ENCODE measurements at regions not wholly inside any gene's neighbourhood (a gene's known extent, or its start where the extent isn't known, plus 50 kb on each side); places are given as distances from the start of the nearest gene placed in this dataset.

- no peaks in the 10 kb centered on the region for H3K36me3 ChIP-seq (ENCODE audit: control insufficient read depth in 2 of 2, insufficient read depth in 2 of 2, low read length in 2 of 2)
Measured at GRCh38 chrX:42102586-42103282, 179.4 kb upstream of the CASK start.

GRCh38 chrX:42098900-42099299 is 175.5 kb upstream of the CASK start:
- Histone ChIP-seq H3K36me3 (ENCODE audit: control insufficient read depth in 2 of 2, insufficient read depth in 2 of 2, low read length in 2 of 2) (no peaks in the 10 kb centered on the region), H3K27me3 (ENCODE audit: control insufficient read depth in 2 of 2, insufficient read depth in 2 of 2, low read length in 2 of 2) (peaks cover 4 to 5% of the 10 kb centered on the region in 2 donors), H3K9ac (ENCODE audit: low read depth in 1 of 2, low read length in 2 of 2) (no peak overlapping the region), H3K27ac (ENCODE audit: low read depth in 2 of 2, low read length in 2 of 2) (no peak overlapping the region), H3K4me1 (ENCODE audit: control insufficient read depth in 2 of 2, insufficient read depth in 2 of 2, low read length in 2 of 2) (no peaks in the 10 kb centered on the region), H3K4me3 (ENCODE audit: low read length in 2 of 2) (no peak overlapping the region), H3K9me3 (ENCODE audit: control insufficient read depth in 2 of 2, low read length in 2 of 2) (no peaks in the 10 kb centered on the region)

More at GRCh38 chrX:42102586-42103282, 179.4 kb upstream of the CASK start:
- Histone ChIP-seq H3K4me1 (ENCODE audit: control insufficient read depth in 2 of 2, insufficient read depth in 2 of 2, low read length in 2 of 2) (peaks cover 0 to 2% of the 10 kb centered on the region in 2 donors), H3K4me3 (ENCODE audit: low read length in 2 of 2) (no peak overlapping the region), H3K9ac (ENCODE audit: low read depth in 1 of 2, low read length in 2 of 2) (no peak overlapping the region), H3K9me3 (ENCODE audit: control insufficient read depth in 2 of 2, low read length in 2 of 2) (no peaks in the 10 kb centered on the region), H3K27ac (ENCODE audit: low read depth in 2 of 2, low read length in 2 of 2) (no peak overlapping the region), H3K27me3 (ENCODE audit: control insufficient read depth in 2 of 2, insufficient read depth in 2 of 2, low read length in 2 of 2) (peaks cover 0 to 5% of the 10 kb centered on the region in 2 donors)

GRCh38 chrX:42097486-42097885 is 174.1 kb upstream of the CASK start:
- Histone ChIP-seq H3K27ac (ENCODE audit: low read depth in 2 of 2, low read length in 2 of 2) (no peak overlapping the region), H3K9ac (ENCODE audit: low read depth in 1 of 2, low read length in 2 of 2) (no peak overlapping the region), H3K9me3 (ENCODE audit: control insufficient read depth in 2 of 2, low read length in 2 of 2) (no peaks in the 10 kb centered on the region), H3K4me1 (ENCODE audit: control insufficient read depth in 2 of 2, insufficient read depth in 2 of 2, low read length in 2 of 2) (no peaks in the 10 kb centered on the region), H3K36me3 (ENCODE audit: control insufficient read depth in 2 of 2, insufficient read depth in 2 of 2, low read length in 2 of 2) (no peaks in the 10 kb centered on the region), H3K27me3 (ENCODE audit: control insufficient read depth in 2 of 2, insufficient read depth in 2 of 2, low read length in 2 of 2) (peaks cover 4 to 5% of the 10 kb centered on the region in 2 donors), H3K4me3 (ENCODE audit: low read length in 2 of 2) (no peak overlapping the region)

- H3K27ac ChIP-seq (ENCODE audit: low read depth in 2 of 2, low read length in 2 of 2) = no peak overlapping the region
- no peaks in the 10 kb centered on the region for H3K36me3 ChIP-seq (ENCODE audit: control insufficient read depth in 2 of 2, insufficient read depth in 2 of 2, low read length in 2 of 2)
- H3K9me3 ChIP-seq (ENCODE audit: control insufficient read depth in 2 of 2, low read length in 2 of 2) = no peaks in the 10 kb centered on the region
- H3K9ac ChIP-seq (ENCODE audit: low read depth in 1 of 2, low read length in 2 of 2) = no peak overlapping the region
- H3K27me3 ChIP-seq (ENCODE audit: control insufficient read depth in 2 of 2, insufficient read depth in 2 of 2, low read length in 2 of 2) = peaks cover 3 to 4% of the 10 kb centered on the region in 2 donors
- H3K4me3 ChIP-seq (ENCODE audit: low read length in 2 of 2) = no peak overlapping the region
- no peaks in the 10 kb centered on the region for H3K4me1 ChIP-seq (ENCODE audit: control insufficient read depth in 2 of 2, insufficient read depth in 2 of 2, low read length in 2 of 2)
Measured at GRCh38 chrX:42096265-42096920, 173.0 kb upstream of the CASK start.

- no peaks in the 10 kb centered on the region for H3K4me1 ChIP-seq (ENCODE audit: control insufficient read depth in 2 of 2, insufficient read depth in 2 of 2, low read length in 2 of 2)
- peaks cover 3 to 4% of the 10 kb centered on the region in 2 donors for H3K27me3 ChIP-seq (ENCODE audit: control insufficient read depth in 2 of 2, insufficient read depth in 2 of 2, low read length in 2 of 2)
- H3K4me3 ChIP-seq (ENCODE audit: low read length in 2 of 2) = no peak overlapping the region
- peak overlapping the region in 1 of 2 donors; percentile 13 for H3K27ac ChIP-seq (ENCODE audit: low read depth in 2 of 2, low read length in 2 of 2)
- no peaks in the 10 kb centered on the region for H3K9me3 ChIP-seq (ENCODE audit: control insufficient read depth in 2 of 2, low read length in 2 of 2)
- no peak overlapping the region for H3K9ac ChIP-seq (ENCODE audit: low read depth in 1 of 2, low read length in 2 of 2)
- no peaks in the 10 kb centered on the region for H3K36me3 ChIP-seq (ENCODE audit: control insufficient read depth in 2 of 2, insufficient read depth in 2 of 2, low read length in 2 of 2)
Measured at GRCh38 chrX:42094218-42094617, 170.9 kb upstream of the CASK start.

DNA sequence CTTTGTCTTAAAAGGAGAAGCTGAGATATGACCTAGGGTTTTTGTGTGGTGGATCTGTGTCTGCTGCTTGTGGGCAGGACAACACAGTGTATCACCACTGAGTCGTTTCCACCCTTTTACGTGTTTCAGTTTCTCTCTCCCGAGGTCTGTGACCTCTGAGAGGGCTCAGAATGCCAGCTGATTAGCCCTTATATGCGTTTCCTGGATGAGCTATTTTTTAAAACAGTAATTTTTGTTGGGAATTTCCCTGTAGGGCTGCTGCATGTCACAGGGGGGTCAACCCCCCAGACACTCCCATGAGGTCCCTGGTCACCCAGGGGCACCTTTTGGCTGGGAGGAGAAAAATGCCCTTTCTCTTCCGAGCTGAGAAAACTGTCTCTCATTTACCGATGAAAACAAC is 170.4 kb upstream of the CASK start:
- Histone ChIP-seq H3K9ac (ENCODE audit: low read depth in 1 of 2, low read length in 2 of 2) (no peak overlapping the region), H3K9me3 (ENCODE audit: control insufficient read depth in 2 of 2, low read length in 2 of 2) (no peaks in the 10 kb centered on the region), H3K4me3 (ENCODE audit: low read length in 2 of 2) (no peak overlapping the region), H3K4me1 (ENCODE audit: control insufficient read depth in 2 of 2, insufficient read depth in 2 of 2, low read length in 2 of 2) (no peaks in the 10 kb centered on the region), H3K27ac (ENCODE audit: low read depth in 2 of 2, low read length in 2 of 2) (peak overlapping the region in 1 of 2 donors; percentile 13), H3K36me3 (ENCODE audit: control insufficient read depth in 2 of 2, insufficient read depth in 2 of 2, low read length in 2 of 2) (no peaks in the 10 kb centered on the region), H3K27me3 (ENCODE audit: control insufficient read depth in 2 of 2, insufficient read depth in 2 of 2, low read length in 2 of 2) (peaks cover 3 to 4% of the 10 kb centered on the region in 2 donors)

- no peaks in the 10 kb centered on the region for H3K27me3 ChIP-seq (ENCODE audit: control insufficient read depth in 2 of 2, insufficient read depth in 2 of 2, low read length in 2 of 2)
- no peaks in the 10 kb centered on the region for H3K4me1 ChIP-seq (ENCODE audit: control insufficient read depth in 2 of 2, insufficient read depth in 2 of 2, low read length in 2 of 2)
- H3K27ac ChIP-seq (ENCODE audit: low read depth in 2 of 2, low read length in 2 of 2) = no peak overlapping the region
- no peak overlapping the region for H3K9ac ChIP-seq (ENCODE audit: low read depth in 1 of 2, low read length in 2 of 2)
- no peaks in the 10 kb centered on the region for H3K36me3 ChIP-seq (ENCODE audit: control insufficient read depth in 2 of 2, insufficient read depth in 2 of 2, low read length in 2 of 2)
- H3K4me3 ChIP-seq (ENCODE audit: low read length in 2 of 2) = no peak overlapping the region
- no peaks in the 10 kb centered on the region for H3K9me3 ChIP-seq (ENCODE audit: control insufficient read depth in 2 of 2, low read length in 2 of 2)
Measured at GRCh38 chrX:42090395-42090794, 167.0 kb upstream of the CASK start.

- Histone ChIP-seq H3K4me3 (ENCODE audit: low read length in 2 of 2) (no peak overlapping the region), H3K27me3 (ENCODE audit: control insufficient read depth in 2 of 2, insufficient read depth in 2 of 2, low read length in 2 of 2) (no peaks in the 10 kb centered on the region), H3K9me3 (ENCODE audit: control insufficient read depth in 2 of 2, low read length in 2 of 2) (no peaks in the 10 kb centered on the region), H3K36me3 (ENCODE audit: control insufficient read depth in 2 of 2, insufficient read depth in 2 of 2, low read length in 2 of 2) (no peaks in the 10 kb centered on the region), H3K4me1 (ENCODE audit: control insufficient read depth in 2 of 2, insufficient read depth in 2 of 2, low read length in 2 of 2) (no peaks in the 10 kb centered on the region), H3K27ac (ENCODE audit: low read depth in 2 of 2, low read length in 2 of 2) (no peak overlapping the region), H3K9ac (ENCODE audit: low read depth in 1 of 2, low read length in 2 of 2) (no peak overlapping the region)
Measured at GRCh38 chrX:42089031-42089430, 165.7 kb upstream of the CASK start.

DNA sequence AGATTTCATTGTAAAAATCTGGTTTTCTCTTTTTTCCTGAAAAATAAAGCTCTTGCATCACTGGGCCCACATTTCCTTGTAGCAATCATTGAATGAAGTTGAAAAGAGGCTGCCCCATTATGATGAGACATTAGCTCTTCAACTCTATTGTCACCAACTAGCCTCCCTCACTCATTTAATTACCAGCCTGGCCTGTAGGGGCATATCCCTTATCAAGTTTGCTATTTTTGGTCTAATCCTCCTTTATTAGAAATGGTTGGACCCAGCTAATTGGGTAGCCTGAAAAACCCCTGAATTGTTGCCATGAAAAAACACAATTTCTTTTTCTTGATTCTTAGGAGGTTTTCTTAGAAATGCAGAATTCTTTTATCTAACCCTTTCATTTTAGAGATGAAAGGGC is 164.6 kb upstream of the CASK start:
- Histone ChIP-seq H3K9me3 (ENCODE audit: control insufficient read depth in 2 of 2, low read length in 2 of 2) (no peaks in the 10 kb centered on the region), H3K36me3 (ENCODE audit: control insufficient read depth in 2 of 2, insufficient read depth in 2 of 2, low read length in 2 of 2) (no peaks in the 10 kb centered on the region), H3K4me3 (ENCODE audit: low read length in 2 of 2) (no peak overlapping the region), H3K4me1 (ENCODE audit: control insufficient read depth in 2 of 2, insufficient read depth in 2 of 2, low read length in 2 of 2) (no peaks in the 10 kb centered on the region), H3K27me3 (ENCODE audit: control insufficient read depth in 2 of 2, insufficient read depth in 2 of 2, low read length in 2 of 2) (no peaks in the 10 kb centered on the region), H3K9ac (ENCODE audit: low read depth in 1 of 2, low read length in 2 of 2) (no peak overlapping the region), H3K27ac (ENCODE audit: low read depth in 2 of 2, low read length in 2 of 2) (no peak overlapping the region)

DNA sequence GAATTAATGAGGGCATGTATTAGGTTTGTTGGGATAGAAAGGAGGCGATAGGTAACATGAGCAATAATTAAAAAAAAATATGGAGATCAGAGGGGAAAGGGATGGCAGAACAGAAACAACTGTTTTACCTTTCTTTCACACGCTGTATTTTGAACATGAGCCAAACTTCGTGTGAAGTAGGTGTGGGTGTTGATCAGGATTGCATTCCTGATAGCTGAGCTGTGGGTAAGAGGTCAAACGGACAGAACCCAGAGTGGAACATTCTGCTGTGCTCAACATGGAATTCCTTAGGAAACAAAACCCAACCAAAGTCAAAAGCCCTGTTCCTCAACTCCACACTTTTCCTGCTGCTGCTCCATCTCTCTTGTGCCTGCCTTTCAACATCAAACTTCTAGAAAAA is 162.5 kb upstream of the CASK start:
- H3K4me1 ChIP-seq (ENCODE audit: control insufficient read depth in 2 of 2, insufficient read depth in 2 of 2, low read length in 2 of 2) = no peaks in the 10 kb centered on the region
- H3K4me3 ChIP-seq (ENCODE audit: low read length in 2 of 2) = no peak overlapping the region
- H3K9ac ChIP-seq (ENCODE audit: low read depth in 1 of 2, low read length in 2 of 2) = no peak overlapping the region
- H3K27ac ChIP-seq (ENCODE audit: low read depth in 2 of 2, low read length in 2 of 2) = no peak overlapping the region
- H3K27me3 ChIP-seq (ENCODE audit: control insufficient read depth in 2 of 2, insufficient read depth in 2 of 2, low read length in 2 of 2) = no peaks in the 10 kb centered on the region
- H3K36me3 ChIP-seq (ENCODE audit: control insufficient read depth in 2 of 2, insufficient read depth in 2 of 2, low read length in 2 of 2) = no peaks in the 10 kb centered on the region
- H3K9me3 ChIP-seq (ENCODE audit: control insufficient read depth in 2 of 2, low read length in 2 of 2) = no peaks in the 10 kb centered on the region

Measured in mucosa of rectum (tissue), 2 donors.